Smooth muscle cell (in vitro differentiated cells): ENCODE measurements at regions not wholly inside any gene's neighbourhood (a gene's known extent, or its start where the extent isn't known, plus 50 kb on each side); places are given as distances from the start of the nearest gene placed in this dataset.

Source experiments
- DNase-seq: peaks from one replicate; lab custom pipeline; 2025; ENCODE audit not compliant: unreplicated experiment; lab: John Stamatoyannopoulos, UW
- H2AFZ ChIP-seq: fragments of 200-600 bp; sonication (generic); 2 replicates; pipeline ENCODE4 v1.6.0; 2016; ENCODE audit warnings: antibody characterized with exemption, low read depth, mild to moderate bottlenecking
- H3F3A ChIP-seq: fragments of 200-600 bp; sonication (generic); 2 replicates; pipeline ENCODE4 v1.6.0; 2017; ENCODE audit warnings: antibody characterized with exemption, low read depth
- H3K27ac ChIP-seq: fragments of 200-600 bp; sonication (generic); 2 replicates; pipeline ENCODE4 v1.5.1; 2016; ENCODE audit warnings: low read depth, mild to moderate bottlenecking
- H3K27me3 ChIP-seq: fragments of 200-600 bp; sonication (generic); 2 replicates; pipeline ENCODE4 v1.6.1; 2016; ENCODE audit warnings: low read depth, mild to moderate bottlenecking
- H3K36me3 ChIP-seq: fragments of 200-600 bp; sonication (generic); 2 replicates; pipeline ENCODE4 v1.5.1; 2016; ENCODE audit warnings: low read depth
- H3K4me1 ChIP-seq: fragments of 200-600 bp; sonication (generic); 2 replicates; pipeline ENCODE4 v1.5.1; 2016; ENCODE audit warnings: low read depth
- H3K4me2 ChIP-seq: fragments of 200-600 bp; sonication (generic); 2 replicates; pipeline ENCODE4 v1.6.0; 2016; ENCODE audit warnings: mild to moderate bottlenecking
- H3K4me3 ChIP-seq: fragments of 200-600 bp; sonication (generic); 2 replicates; pipeline ENCODE4 v1.5.1; 2016; ENCODE audit warnings: mild to moderate bottlenecking
- H3K79me2 ChIP-seq: fragments of 200-600 bp; sonication (generic); 2 replicates; pipeline ENCODE4 v1.6.0; 2016; ENCODE audit warnings: low read depth, mild to moderate bottlenecking
- H3K9ac ChIP-seq: fragments of 200-600 bp; sonication (generic); 2 replicates; pipeline ENCODE4 v1.6.0; 2016; ENCODE audit warnings: low read depth
- H3K9me3 ChIP-seq: fragments of 200-600 bp; sonication (generic); replicated peaks from 2 replicates; pipeline ENCODE4 v1.5.1; 2016; ENCODE audit warnings: low read depth
- H4K20me1 ChIP-seq: fragments of 200-600 bp; sonication (generic); 2 replicates; pipeline ENCODE4 v1.6.0; 2016; ENCODE audit warnings: low read depth
- WGBS: methylation state at CpG from one replicate; pipeline ENCODE4 v1.1.7; 2016; ENCODE audit warnings: low lambda C conversion rate; 5-methylcytosine and 5-hydroxymethylcytosine counted together
- TF ChIP-seq, protein P1 (sequence below): fragments of 200-600 bp; sonication (generic); IDR thresholded peaks from 2 replicates; pipeline ENCODE4 v1.5.1; 2017; ENCODE audit warnings: borderline replicate concordance, mild to moderate bottlenecking, antibody characterized with exemption; ENCODE audit not compliant: insufficient read depth, poor library complexity, severe bottlenecking

DNA sequence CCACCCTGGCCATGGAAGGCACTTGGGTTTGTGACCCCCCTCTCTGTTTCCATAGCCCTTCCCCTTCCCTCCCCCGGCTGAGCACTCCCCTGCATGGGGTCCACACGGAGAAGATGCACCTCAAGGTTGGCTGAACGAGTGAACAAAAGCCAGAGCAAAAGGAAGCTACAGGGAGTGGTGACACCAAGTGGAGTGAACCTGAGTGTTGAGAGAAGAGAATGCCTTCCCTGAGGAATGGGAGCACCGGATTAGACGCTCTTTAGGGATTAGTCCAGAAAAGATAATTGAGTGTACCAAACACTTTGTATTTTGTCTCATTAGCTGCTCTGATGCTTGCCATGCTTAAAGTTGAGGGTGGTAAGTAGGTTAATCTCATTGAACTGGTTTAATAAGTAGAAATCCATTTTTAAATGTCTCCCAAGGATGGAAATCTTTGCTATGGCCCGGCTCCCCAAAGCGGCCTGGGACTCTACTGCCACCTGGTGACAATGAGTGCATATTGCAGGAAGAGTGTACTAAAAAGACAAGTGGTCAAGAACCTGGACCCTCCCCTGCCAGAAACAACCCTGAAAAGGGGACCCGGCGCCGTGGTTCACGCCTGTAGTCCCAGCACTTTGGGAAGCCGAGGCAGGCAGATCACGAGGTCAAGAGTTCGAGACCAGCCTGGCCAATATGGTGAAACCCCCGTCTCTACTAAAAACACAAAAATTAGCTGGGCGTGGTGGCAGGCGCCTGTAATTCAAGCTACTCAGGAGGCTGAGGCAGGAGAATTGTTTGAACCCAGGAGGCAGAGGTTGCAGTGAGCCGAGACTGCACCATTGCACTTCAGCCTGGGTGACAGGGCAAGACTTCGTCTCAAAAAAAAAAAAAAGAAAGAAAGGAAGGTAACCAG lies 150.6 kb upstream of the ZC3H12A start:
- Histone ChIP-seq H3K4me2 (no peak overlapping the region), H3K27ac (no peak overlapping the region), H3K36me3 (no peaks in the 10 kb centered on the region), H3K9ac (no peak overlapping the region), H3F3A (no peaks in the 10 kb centered on the region), H4K20me1 (no peaks in the 10 kb centered on the region), H3K27me3 (peaks cover 33% of the 10 kb centered on the region), H3K4me1 (no peaks in the 10 kb centered on the region), H3K79me2 (no peaks in the 10 kb centered on the region), H3K4me3 (no peak overlapping the region), H2AFZ (no peak overlapping the region), H3K9me3 (no peaks in the 10 kb centered on the region)
- WGBS: 41% methylated on average over 19 of the region's 19 CpGs
- TF ChIP-seq, protein P1, sequence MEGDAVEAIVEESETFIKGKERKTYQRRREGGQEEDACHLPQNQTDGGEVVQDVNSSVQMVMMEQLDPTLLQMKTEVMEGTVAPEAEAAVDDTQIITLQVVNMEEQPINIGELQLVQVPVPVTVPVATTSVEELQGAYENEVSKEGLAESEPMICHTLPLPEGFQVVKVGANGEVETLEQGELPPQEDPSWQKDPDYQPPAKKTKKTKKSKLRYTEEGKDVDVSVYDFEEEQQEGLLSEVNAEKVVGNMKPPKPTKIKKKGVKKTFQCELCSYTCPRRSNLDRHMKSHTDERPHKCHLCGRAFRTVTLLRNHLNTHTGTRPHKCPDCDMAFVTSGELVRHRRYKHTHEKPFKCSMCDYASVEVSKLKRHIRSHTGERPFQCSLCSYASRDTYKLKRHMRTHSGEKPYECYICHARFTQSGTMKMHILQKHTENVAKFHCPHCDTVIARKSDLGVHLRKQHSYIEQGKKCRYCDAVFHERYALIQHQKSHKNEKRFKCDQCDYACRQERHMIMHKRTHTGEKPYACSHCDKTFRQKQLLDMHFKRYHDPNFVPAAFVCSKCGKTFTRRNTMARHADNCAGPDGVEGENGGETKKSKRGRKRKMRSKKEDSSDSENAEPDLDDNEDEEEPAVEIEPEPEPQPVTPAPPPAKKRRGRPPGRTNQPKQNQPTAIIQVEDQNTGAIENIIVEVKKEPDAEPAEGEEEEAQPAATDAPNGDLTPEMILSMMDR: peak; percentile 71
- DNase-seq: no peak

DNA sequence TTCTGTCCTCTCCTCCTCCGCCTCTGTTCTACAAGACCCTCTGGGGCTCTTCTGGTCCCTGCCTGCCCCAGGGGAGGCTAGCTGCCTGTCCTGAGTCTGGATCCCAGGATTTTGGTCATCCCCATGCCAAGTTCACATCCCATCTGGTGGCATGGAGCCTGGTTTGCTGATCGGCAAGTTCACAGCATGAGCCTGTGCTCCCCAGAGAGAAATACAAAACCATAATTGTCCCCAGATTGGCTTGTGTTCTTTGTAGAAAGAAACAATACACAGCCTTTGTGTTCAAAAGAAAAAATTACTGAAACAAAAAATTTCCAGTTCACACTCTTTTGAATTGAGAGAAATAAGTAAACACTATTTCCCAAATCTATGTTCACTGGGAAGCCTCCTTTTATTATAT lies 149.4 kb upstream of the ZC3H12A start:
- Histone ChIP-seq H3F3A (no peaks in the 10 kb centered on the region), H3K9ac (no peak overlapping the region), H3K27me3 (peaks cover 31% of the 10 kb centered on the region), H3K4me1 (no peaks in the 10 kb centered on the region), H3K4me2 (no peak overlapping the region), H4K20me1 (no peaks in the 10 kb centered on the region), H3K9me3 (no peaks in the 10 kb centered on the region), H2AFZ (no peak overlapping the region), H3K36me3 (no peaks in the 10 kb centered on the region), H3K27ac (no peak overlapping the region), H3K79me2 (no peaks in the 10 kb centered on the region), H3K4me3 (no peak overlapping the region)
- TF ChIP-seq, protein P1: no peak
- WGBS: 80% methylated on average over 2 of the region's 2 CpGs
- no peak for DNase-seq

DNA sequence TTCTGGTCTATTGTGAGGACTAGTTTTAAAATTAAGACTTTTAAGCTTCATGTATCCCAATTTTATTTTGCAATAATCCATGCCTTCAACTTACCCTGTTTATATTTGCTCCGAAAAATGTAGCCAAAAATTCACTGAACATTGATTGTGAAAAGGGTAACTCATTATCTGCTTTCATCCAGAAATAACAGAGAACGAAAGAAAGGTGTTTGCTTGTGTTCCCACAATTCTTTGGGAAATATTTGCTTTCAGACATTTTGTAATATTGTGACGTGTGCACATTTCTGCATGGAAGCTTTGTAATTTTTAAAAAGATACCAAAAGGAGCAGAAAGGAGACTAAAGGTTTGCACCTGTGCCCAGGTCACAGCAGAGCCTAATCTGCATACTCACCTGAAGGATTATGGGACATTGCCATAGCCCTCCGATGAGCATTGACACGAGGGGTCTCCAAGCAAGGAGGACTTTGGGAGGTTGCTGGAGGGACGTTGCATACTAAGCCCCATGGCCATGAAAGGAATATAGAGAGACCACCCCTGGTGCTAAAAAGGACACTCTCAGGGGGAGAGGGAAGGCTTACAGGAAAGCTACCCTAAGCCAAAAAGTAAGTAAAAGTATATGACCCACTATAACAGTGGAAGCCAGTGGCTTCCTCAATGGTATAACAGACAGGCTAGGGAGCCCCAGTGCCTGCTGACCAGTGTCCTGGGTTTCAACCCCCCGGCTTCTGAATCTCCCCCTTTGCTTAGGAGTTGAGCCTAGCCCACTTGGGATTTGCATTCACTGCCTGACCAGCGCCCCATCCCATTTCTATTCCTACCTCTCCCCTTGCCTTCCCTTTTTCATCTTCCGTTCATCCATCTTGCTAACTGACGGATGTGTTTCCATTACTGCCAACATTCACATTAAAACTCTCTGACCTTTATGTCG lies 148.6 kb upstream of the ZC3H12A start:
- H3K9me3 ChIP-seq: no peaks in the 10 kb centered on the region
- no peak overlapping the region for H3K4me2 ChIP-seq
- H3K79me2 ChIP-seq: no peaks in the 10 kb centered on the region
- no peak overlapping the region for H3K4me3 ChIP-seq
- H3K9ac ChIP-seq: no peak overlapping the region
- TF ChIP-seq, protein P1: no peak
- H3K27me3 ChIP-seq: peaks cover 26% of the 10 kb centered on the region
- no peaks in the 10 kb centered on the region for H4K20me1 ChIP-seq
- H3K4me1 ChIP-seq: no peaks in the 10 kb centered on the region
- no peak overlapping the region for H2AFZ ChIP-seq
- H3K36me3 ChIP-seq: no peaks in the 10 kb centered on the region
- no peak for DNase-seq
- H3K27ac ChIP-seq: no peak overlapping the region
- H3F3A ChIP-seq: no peaks in the 10 kb centered on the region
- 70% methylated on average over 11 of the region's 11 CpGs for WGBS
